Stimulated activated naive CD4-positive, alpha-beta T cell (primary cell): ENCODE measurements at regions not wholly inside any gene's neighbourhood (a gene's known extent, or its start where the extent isn't known, plus 50 kb on each side); places are given as distances from the start of the nearest gene placed in this dataset.

Experiments used
- DNase-seq, 6 experiments: peaks; one replicate each; lab custom pipeline; 2025; lab: John Stamatoyannopoulos, UW

DNA sequence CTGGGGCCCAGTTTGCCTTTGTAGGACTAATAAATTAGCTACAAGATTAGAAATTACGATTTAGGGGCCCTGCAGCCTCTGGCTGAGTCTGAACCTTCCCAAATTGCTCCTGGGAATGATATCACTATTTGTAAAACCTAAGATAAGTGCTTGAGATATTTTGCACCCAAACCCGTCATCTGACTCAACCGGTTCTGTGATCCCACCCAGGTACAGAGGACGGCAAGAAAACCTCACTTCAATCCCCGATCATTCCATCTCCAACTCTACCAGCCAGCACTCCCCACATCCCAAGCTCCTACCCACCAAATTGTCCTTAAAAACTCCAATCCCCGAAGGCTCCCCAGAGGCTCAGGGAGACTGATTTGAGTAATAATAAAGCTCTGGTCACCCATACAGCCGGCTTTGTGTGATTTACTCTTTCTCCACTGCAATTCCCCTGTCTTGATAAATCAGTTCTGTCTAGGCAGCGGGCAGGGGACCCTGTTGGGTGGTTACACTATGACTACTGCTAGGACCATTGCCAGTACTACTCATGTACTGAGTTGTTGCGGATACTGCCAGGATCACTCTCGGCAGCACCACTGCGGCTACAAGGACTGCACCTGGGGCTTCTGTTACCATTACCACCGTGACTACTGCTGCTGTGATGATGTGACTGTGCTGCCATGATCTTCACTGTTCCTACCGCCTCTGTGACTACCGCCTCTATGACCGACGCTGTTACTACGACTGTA, 73.1 kb downstream of the IRF8 start:
- no peak for DNase-seq

DNA sequence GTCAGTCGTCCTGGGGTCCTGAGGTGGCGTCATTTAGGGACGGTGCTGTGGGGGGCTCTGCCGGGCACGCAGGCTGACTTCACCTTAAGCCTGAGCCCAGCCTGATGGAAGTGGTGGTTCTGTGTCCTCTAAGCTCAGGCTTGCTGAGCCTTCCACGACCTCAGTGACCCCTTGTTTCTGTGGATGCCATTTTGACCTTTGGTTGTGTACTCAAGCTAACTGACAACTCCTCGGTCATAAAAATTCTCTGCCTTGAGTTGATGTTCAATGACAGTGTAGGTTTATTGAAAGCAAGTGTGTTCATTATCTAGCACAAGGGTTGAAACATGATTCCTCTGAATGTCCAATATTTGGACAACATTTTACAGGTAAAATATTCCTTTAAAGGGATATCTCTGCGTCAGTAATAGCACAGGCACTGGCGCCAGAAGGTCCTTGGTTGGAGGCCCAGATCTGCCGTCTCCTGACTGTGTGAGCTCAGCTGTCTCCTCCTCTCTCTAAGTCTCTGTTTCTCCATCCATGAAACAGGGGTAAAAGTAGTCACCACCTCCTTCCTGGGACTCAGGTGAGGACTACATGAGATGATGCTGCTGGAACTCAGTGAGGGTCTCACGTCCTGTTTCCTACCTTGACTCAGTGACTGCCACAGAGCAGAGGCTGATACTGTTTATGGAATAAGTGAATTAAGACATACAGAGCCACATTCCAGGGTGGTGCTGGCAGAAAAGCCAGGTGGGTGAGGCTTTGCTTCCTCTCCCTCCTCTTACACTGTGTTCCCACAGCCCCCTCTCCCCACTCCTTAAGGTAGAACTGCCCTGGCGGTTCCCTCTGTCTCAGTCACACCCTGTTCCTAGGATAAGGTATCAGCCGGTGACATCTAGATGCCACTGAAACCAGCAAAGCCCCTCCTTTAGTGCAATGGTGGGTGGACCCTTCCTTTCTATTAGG, 75.7 kb downstream of the IRF8 start:
- DNase-seq, result no peak

DNA sequence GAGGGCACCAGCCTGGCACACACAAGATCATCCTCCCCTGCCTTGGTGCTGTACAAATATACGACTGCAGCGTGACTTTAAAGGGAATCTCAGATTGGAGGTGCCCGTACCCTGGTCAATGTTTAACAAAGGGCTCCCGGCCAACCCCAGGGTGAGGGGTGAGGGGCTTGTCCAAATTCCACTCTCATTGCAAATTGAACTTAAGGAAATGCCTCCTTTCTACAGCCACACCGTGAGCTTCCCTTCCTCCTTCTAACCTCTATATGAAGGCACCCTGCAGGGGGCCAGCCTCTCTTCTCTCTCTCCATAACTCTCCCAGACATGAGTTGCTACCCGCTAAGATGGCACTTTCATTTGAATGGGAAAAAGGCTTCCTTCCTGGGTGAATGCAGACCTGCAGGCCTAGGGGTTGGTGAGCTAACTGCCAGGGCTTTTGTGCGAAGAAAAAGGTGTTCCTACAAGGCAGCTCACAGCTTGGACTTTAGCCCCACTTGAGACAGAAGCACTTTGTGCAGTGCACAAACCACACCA, 76.6 kb downstream of the IRF8 start:
- DNase-seq, result no peak

DNA sequence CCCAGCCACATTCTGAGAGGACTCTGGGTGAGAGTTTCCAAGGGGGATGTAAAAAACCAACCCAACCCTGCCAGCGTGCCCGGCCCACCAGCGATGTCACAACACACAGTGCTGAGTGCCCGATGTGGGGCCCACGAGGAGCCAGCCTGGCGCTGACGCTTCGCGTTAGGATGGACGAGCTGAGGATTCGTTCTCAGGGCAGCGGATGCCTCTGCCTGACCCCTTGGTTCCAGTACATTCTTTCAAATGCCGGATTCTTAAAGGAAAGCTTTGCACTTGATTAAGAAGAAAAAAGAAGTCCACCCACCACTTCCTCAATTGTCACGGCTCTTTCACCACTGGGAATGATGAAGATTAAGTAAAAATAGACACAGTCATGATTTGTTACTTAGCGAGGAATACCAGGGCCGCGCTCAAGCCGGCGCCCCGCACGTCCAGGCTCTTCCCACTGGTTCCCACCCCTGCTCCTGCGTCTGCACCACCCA, 79.4 kb downstream of the IRF8 start:
- no peak for DNase-seq

DNA sequence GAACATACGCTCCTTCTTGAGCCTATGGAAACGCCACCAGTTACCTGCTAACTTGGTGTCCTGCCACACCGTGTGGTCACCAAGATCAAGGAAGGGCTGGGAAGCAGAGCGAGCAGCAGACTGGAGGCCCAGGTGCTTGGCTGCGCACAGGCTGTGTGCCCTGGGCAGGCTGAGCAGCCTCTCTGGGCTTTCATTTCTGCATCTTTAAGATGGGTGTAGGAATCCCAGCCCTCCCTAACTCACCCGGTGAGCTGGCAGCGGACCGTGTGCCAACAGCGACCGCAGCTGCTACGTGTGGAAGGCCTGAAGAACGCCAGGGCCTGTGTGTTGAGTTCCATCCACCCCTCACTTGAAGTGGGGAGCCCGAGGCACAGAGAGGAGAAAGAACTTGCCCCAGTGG, 80.0 kb downstream of the IRF8 start:
- DNase-seq, result no peak

DNA sequence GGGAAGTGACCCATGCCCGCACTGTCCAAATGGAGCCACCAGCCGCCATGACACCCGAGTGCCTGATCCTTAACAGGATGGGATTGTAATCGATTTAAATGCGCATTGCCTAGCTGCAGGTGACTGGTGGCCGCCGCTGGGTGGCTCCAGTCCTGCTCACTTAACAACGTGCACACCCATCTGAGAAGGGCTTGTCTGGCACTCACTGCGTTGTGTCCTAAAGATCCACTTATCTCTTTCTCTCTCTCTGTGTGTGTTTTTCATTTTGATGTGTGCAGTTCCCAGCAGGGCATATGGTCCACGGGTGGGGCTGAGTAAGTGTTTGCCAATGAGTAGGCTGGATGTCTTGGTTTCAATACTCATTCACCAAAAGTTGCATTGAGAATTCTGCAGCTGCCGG, 80.6 kb downstream of the IRF8 start:
- DNase-seq, result no peak

DNA sequence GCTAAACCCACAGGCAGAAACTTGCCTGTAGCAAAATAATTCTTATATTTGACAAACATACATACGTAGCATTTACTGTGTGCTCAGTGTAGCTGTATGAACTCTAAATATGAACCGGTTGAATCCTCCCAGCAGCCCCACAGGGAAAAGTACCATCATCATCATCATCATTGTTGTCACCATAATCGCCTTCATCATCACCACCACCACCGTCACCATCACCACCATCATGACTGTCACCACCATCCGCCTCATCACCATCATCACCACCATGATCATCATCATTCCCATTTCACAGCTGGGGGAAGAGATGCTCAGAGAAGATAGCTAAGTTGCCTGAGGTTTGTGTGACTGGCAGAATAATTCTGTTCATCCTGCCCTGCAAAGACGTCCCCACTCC, 81.7 kb downstream of the IRF8 start:
- no peak for DNase-seq

DNA sequence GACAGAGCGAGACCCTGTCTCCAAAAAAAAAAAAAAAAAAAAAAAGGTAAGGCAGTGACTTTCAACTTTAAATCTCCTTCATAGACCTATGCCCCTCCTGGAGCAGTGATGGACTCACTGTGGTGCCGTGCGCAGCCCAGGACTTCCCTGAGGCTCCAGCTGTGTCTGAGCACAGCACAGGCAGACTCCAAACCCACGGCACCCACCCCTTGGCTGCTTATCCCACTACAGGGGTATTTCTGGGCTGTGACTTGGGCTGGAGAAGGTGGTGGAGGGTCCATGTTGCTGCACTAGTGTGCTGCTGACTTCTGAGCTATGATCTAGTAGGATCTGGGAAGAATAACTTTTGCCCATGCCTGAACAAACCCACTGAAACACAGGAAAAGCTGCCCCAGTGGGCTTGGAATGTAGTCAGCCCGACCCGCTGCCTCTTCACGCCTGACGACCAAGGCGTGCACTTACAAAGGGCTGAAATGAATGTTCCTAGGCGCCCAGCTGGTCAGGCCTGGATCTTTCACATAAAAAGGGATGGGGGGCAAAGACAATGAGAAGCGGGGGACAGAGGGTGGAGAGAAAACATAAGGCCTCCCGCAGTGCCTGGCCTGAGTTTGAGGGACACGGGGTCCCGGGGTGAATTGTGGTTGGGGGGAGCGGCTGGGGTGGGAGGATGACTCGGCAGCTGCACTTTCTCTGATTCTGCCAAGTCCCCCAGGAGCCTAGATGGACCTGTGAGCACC, 83.0 kb downstream of the IRF8 start:
- no peak for DNase-seq

DNA sequence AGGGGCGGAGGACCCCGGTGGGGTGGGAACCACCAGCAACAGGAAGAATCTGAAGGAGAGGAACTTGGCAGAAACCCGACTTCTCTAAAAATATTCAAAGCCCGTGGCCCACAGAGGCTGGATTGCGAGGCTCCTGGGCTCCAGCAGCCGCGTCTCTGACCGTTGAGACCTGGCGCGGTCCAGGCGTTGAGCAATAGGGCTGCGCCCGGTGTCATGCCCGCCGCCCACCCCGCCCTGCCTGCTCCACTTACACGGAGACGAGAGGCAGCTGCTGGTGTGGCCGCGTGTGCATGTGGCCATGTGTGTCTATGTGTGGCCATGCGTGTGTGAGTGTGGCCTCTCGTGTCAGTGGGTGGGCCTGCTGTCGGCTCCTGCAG, 83.6 kb downstream of the IRF8 start:
- no peak for DNase-seq

DNA sequence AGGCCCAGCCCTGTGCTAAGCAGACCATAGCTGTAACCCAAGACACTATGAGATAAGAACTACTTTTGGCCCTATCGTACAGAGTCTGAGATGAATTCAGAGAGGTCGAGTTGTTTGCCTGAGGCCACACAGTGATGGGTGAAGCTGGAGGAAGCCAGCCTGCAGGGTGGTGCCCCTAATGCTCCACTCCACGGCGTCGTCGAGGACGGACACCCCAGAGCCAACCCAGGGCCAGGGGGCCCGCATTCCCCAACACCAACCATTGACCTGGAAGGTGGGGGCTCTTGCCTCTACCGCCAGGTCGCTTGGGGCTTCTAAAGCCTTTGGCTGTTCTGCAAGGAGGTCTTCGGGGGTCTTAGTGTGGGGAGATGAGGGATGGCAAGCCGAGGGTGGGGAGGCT, 84.1 kb downstream of the IRF8 start:
- DNase-seq, result no peak

DNA sequence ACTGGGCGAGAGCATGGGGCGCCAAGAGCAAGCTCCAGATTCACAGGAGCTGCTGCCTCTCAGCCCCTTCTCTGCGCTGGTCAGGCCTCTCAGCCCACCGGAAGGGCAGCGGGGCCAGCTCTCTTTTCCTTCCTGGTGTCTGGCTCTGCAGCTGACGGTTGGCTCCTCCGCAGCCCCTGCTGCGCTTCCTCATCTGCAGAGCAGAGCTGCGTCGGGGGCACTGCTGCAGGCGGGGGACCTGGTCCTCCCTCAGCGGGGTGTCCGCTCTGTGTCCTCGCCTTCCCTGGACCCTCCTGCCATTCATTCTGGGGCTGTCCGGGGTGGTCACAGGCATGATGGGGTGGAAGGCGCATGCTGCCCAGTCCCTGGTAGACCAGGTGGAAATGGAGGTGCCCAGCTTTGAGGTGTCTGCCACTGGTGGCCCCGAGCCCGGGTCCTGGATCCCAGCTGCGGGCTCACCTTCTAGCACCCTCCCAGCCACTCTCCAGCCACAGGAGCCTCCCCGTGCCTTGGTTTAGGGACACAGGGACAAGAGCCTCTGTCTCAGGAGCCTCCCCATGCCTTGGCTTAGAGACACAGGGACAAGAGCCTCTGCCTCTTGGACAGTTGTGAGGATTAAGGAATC, 84.8 kb downstream of the IRF8 start:
- no peak for DNase-seq

DNA sequence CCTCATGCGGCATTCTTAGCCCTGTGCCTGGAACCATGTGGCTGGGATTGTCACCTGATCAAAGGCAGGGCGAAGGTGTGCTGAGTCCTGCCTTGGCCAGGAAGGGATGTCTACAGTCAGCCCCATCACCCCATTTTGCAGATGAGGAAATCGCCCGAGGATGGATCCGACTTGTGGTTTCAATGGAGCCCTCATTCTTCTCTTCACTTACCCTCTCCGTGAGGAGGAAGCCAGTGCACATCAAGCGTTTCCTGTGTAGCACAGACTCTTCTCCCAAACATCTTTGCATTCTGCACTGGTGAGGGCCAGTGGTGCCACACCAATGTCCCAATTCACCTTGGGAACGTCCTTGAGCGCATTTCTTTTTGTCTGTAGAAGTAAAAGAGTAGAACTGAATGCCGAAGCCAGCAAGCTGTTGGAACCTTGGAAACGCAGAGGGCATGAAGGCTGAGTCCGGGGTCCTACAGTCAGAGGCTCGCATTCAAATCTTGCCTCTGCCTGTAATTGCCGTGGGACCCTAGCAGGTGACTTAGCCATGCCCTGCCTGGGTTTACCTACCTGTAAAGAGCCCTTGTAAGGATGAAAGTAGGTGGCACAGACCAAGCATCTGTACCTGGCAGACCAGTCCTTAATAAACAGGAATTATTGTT, 85.4 kb downstream of the IRF8 start:
- DNase-seq, result no peak

DNA sequence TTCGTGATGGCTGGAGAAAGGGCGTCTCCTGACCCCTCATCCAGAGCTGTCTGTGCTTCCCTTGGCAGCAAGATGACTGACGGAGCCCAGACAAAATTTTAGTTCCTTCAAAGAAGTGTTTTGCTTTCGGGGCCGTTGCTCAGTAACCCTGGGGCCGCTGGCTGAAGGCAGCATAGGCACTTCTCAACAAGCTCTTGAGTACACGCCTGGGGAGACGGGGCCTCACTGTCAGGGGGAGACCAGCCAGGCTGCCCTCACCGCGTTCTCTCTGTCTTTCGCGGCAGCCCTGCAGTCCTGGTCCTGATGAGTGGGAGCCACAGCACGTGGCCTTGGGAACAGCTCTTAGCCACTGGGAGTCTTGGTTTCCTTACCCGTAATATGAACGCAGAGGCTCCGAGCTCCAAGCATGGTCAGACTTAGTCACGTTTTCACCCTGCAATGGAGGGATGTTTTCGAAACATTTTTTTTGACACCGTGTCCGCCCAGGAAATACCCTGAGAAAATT, 86.0 kb downstream of the IRF8 start:
- DNase-seq, result no peak

DNA sequence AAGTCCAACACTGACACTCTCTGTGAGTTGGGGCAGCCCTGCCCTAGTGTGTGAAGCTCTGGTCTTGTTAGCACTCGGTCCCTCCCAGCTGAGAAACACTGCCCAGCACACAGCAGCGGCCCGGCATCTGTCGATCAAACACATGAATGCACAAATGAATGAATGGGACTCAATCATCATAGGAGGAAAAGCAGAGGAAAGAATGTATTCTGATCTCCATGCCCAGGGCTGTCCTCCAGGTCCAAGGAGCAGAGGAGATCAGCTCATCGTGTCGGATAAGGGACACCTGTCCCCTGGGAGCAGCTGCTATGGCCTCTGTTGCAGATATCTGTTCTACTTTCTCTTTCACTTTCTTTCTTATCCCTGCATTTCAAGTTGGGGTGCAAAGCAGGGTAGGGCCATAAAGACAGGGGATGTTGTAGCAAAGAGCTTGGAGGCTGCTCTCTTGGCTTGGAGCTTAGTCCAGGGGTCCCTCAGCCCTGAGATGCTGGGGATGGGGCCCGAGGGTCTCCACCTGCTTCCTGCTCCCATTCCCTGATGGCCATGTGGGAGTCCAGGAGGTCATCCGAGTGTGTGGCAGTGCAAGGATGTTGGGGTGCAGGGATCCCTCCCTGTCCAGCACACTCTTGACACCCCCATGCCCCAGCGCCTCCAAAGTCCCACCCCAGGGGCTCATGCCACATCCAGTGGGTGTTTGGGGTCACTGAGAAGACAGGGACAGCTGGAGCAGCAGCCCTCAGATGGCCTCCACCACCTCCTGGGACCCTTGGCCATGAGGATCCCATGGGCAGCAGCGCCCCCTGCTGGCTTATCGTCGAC, 88.2 kb downstream of the IRF8 start:
- peak in 5 of 6 experiments; percentile 9 to 42 (median 27) for DNase-seq

DNA sequence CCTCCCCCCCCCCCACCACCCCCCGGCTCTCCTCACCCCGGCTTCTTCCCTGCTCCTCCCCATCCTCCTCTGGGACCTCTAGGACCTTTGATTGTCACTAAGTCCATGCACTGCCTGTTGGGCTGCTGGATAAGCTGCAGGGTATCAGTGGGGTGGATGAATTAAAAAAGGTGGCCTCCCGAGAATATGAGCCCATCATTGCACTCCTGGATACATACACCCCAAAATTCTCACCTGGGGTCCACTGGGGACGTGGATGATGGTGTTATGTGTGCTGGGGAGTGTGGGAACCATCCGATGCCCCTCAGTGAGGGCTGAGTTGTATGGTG, 88.8 kb downstream of the IRF8 start:
- no peak for DNase-seq

DNA sequence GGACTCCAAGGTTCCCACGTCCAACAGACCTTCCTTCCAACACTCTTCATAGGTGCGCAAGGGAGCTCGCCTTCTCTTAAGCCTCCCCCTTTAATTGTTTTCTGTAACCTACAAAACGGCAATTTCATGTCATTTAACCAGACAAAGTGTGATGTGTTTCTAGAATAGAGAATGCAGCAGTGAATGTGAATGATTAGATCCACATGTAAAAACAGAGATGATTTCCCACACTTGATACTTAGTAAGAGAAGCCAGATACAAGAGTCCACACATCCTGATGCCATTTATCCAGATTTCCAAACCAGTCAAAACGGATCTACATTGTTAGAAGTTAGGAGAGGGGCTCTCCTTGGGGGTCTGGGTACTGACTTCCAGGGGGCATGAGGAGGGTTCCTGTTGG, 89.3 kb downstream of the IRF8 start:
- no peak for DNase-seq

DNA sequence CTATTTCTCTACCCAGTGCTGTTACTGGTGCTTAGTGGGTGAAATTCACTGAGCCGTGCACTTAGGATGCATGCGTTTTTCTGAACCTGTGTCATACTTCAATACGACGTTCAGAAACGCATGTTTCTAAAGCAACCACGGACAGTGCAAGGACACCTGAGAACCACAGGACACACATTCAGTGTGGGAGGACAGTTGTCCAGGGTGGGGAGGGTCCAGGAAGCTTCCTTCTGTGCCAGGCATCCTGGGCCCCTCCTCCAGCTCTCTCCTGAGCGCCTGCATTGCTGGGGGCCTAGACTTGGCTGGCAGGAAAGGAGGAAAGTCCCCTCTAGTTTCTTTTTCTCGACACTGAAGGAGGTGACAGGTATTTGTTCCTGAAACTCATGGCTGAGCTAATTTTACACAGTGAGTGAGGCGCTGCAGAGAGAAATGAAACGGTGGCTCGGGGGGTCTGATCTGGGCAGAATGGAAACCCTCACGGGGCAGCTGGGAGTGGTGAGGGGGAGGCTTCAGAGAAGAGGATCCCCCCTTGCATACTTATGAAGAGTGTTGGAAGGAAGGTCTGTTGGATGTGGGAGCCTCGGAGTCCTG, 89.9 kb downstream of the IRF8 start:
- DNase-seq, result no peak

DNA sequence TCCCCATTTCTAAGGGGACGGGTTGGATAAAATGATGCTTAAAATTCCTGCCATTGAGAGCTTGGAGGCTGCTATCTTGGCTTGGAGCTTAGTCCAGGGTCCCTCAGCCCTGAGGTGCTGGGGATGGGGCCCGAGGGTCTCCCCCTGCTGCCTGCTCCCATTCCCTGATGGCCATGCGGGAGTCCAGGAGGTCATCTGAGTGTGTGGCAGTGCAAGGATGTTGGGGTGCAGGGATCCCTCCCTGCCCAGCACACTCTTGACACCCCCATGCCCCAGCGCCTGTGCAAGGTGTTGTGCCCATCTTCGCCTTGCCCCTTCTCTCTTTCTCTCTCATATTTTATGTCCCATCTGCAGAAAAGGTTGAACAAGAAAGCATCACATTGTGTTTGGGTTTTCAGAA, 90.4 kb downstream of the IRF8 start:
- DNase-seq, result no peak

DNA sequence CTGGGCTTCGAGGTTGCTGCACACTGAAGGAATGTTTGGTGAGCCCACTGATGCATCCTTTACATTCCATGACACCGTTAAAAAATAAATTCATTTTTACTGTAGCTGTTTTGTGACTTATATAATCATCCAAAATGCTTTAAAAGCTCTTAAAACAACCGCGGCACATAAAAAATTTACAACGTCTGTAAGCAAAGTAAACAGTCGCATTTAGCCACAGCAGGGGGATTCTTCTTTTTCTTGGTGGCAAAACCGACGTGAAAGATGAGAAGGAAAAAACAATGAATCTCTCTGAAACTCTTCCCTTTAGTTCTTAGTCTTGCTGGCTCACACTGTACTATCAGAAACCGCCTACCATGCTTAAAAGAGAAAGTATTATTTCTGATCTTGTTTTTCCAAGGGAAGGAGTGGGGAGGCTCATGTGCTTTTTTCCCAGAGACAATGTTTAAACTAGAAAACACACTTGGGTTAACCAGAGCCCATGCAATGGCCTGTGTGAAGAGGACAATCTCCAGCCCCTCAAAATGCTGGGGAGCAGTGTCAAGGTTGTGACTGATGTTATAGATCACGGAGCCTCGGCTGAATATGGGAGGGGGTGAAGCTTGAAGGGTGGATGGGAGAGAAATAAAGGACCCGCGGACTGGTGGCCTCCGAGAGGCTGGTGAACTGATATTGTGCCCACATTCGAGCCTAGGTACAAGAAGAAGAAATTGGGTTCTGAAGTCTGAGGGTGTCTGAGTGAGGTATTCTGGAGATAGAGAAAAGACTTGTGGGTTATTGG, 91.1 kb downstream of the IRF8 start:
- DNase-seq, result no peak
